ENCODE measurements at regions not wholly inside any gene's neighbourhood (a gene's known extent, or its start where the extent isn't known, plus 50 kb on each side); places are given as distances from the start of the nearest gene placed in this dataset.

DNA sequence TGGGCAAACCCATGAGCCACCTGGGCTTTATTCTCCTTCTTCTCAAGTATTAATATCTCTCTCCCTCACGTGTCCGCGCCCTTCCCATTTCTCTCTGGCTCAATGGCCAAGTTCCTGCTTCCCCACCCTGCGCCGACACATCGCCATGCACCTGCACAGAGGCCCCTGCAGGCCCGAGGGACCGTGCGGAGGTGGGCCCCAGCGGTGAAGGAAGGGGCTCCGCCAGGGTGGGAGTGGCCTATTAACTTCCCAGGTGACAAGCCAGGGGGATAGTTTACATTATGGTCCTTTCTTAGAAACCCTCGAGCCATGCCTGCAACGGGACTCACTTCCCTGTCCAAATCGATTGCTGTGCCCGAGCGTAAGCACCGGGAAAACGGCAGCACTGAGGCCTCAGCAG is 110.0 kb upstream of the ADARB2 start (continued):
- TF ChIP-seq, protein P1, sequence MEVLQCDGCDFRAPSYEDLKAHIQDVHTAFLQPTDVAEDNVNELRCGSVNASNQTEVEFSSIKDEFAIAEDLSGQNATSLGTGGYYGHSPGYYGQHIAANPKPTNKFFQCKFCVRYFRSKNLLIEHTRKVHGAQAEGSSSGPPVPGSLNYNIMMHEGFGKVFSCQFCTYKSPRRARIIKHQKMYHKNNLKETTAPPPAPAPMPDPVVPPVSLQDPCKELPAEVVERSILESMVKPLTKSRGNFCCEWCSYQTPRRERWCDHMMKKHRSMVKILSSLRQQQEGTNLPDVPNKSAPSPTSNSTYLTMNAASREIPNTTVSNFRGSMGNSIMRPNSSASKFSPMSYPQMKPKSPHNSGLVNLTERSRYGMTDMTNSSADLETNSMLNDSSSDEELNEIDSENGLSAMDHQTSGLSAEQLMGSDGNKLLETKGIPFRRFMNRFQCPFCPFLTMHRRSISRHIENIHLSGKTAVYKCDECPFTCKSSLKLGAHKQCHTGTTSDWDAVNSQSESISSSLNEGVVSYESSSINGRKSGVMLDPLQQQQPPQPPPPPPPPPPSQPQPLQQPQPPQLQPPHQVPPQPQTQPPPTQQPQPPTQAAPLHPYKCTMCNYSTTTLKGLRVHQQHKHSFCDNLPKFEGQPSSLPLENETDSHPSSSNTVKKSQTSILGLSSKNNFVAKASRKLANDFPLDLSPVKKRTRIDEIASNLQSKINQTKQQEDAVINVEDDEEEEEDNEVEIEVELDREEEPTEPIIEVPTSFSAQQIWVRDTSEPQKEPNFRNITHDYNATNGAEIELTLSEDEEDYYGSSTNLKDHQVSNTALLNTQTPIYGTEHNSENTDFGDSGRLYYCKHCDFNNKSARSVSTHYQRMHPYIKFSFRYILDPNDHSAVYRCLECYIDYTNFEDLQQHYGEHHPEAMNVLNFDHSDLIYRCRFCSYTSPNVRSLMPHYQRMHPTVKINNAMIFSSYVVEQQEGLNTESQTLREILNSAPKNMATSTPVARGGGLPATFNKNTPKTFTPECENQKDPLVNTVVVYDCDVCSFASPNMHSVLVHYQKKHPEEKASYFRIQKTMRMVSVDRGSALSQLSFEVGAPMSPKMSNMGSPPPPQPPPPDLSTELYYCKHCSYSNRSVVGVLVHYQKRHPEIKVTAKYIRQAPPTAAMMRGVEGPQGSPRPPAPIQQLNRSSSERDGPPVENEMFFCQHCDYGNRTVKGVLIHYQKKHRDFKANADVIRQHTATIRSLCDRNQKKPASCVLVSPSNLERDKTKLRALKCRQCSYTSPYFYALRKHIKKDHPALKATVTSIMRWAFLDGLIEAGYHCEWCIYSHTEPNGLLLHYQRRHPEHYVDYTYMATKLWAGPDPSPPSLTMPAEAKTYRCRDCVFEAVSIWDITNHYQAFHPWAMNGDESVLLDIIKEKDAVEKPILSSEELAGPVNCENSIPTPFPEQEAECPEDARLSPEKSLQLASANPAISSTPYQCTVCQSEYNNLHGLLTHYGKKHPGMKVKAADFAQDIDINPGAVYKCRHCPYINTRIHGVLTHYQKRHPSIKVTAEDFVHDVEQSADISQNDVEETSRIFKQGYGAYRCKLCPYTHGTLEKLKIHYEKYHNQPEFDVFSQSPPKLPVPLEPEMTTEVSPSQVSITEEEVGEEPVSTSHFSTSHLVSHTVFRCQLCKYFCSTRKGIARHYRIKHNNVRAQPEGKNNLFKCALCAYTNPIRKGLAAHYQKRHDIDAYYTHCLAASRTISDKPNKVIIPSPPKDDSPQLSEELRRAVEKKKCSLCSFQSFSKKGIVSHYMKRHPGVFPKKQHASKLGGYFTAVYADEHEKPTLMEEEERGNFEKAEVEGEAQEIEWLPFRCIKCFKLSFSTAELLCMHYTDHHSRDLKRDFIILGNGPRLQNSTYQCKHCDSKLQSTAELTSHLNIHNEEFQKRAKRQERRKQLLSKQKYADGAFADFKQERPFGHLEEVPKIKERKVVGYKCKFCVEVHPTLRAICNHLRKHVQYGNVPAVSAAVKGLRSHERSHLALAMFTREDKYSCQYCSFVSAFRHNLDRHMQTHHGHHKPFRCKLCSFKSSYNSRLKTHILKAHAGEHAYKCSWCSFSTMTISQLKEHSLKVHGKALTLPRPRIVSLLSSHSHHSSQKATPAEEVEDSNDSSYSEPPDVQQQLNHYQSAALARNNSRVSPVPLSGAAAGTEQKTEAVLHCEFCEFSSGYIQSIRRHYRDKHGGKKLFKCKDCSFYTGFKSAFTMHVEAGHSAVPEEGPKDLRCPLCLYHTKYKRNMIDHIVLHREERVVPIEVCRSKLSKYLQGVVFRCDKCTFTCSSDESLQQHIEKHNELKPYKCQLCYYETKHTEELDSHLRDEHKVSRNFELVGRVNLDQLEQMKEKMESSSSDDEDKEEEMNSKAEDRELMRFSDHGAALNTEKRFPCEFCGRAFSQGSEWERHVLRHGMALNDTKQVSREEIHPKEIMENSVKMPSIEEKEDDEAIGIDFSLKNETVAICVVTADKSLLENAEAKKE (CRISPR knock-in tag; IDR thresholded peaks at IDR 0.05), result no peak
- TF ChIP-seq, protein P2, sequence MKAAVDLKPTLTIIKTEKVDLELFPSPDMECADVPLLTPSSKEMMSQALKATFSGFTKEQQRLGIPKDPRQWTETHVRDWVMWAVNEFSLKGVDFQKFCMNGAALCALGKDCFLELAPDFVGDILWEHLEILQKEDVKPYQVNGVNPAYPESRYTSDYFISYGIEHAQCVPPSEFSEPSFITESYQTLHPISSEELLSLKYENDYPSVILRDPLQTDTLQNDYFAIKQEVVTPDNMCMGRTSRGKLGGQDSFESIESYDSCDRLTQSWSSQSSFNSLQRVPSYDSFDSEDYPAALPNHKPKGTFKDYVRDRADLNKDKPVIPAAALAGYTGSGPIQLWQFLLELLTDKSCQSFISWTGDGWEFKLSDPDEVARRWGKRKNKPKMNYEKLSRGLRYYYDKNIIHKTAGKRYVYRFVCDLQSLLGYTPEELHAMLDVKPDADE (IDR thresholded peaks at IDR 0.05), result no peak

DNA sequence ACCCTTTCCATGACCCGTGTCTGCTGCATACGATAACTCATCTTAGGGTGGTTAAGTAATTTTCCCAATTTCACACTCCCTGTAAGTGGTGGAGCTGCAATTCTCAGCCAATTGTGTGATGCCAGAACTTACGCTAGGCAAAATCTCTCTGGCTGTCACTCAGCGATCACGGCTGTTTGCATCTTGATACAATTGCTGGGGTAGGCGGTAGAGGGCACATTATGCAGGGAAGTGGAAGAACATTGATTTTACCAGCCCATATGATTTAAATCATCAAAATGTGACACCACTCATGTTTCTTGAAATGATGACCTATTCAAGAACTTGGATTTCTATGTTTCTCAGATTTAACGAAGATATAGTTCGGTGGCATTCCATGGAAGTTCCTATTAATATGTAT is 108.7 kb upstream of the ADARB2 start:
- Mint-ChIP-seq H3K9me3 (no peaks in the 10 kb centered on the region), H3K27me3 (ENCODE audit: insufficient read depth, low read depth, poor library complexity) (no peaks in the 10 kb centered on the region)
- H3K27me3 ChIP-seq (ENCODE audit: insufficient read depth), result no peaks in the 10 kb centered on the region
- TF ChIP-seq POLR2AphosphoS5 (IDR thresholded peaks at IDR 0.05; ENCODE audit: low read depth), result no peak
- TF ChIP-seq ZNF331 (CRISPR knock-in tag; IDR thresholded peaks at IDR 0.05; ENCODE audit: low read depth), result no peak
- no peak for TF ChIP-seq EZH2 (IDR thresholded peaks at IDR 0.05; ENCODE audit: low read depth, unreplicated experiment)
- no peak for TF ChIP-seq EZH2phosphoT487 (IDR thresholded peaks at IDR 0.05; ENCODE audit: unreplicated experiment)
- TF ChIP-seq, protein P3, sequence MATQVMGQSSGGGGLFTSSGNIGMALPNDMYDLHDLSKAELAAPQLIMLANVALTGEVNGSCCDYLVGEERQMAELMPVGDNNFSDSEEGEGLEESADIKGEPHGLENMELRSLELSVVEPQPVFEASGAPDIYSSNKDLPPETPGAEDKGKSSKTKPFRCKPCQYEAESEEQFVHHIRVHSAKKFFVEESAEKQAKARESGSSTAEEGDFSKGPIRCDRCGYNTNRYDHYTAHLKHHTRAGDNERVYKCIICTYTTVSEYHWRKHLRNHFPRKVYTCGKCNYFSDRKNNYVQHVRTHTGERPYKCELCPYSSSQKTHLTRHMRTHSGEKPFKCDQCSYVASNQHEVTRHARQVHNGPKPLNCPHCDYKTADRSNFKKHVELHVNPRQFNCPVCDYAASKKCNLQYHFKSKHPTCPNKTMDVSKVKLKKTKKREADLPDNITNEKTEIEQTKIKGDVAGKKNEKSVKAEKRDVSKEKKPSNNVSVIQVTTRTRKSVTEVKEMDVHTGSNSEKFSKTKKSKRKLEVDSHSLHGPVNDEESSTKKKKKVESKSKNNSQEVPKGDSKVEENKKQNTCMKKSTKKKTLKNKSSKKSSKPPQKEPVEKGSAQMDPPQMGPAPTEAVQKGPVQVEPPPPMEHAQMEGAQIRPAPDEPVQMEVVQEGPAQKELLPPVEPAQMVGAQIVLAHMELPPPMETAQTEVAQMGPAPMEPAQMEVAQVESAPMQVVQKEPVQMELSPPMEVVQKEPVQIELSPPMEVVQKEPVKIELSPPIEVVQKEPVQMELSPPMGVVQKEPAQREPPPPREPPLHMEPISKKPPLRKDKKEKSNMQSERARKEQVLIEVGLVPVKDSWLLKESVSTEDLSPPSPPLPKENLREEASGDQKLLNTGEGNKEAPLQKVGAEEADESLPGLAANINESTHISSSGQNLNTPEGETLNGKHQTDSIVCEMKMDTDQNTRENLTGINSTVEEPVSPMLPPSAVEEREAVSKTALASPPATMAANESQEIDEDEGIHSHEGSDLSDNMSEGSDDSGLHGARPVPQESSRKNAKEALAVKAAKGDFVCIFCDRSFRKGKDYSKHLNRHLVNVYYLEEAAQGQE (IDR thresholded peaks at IDR 0.05; ENCODE audit: unreplicated experiment), result no peak
- no peak for TF ChIP-seq STAT1 (IDR thresholded peaks at IDR 0.05; ENCODE audit: unreplicated experiment)
- TF ChIP-seq, protein P4, sequence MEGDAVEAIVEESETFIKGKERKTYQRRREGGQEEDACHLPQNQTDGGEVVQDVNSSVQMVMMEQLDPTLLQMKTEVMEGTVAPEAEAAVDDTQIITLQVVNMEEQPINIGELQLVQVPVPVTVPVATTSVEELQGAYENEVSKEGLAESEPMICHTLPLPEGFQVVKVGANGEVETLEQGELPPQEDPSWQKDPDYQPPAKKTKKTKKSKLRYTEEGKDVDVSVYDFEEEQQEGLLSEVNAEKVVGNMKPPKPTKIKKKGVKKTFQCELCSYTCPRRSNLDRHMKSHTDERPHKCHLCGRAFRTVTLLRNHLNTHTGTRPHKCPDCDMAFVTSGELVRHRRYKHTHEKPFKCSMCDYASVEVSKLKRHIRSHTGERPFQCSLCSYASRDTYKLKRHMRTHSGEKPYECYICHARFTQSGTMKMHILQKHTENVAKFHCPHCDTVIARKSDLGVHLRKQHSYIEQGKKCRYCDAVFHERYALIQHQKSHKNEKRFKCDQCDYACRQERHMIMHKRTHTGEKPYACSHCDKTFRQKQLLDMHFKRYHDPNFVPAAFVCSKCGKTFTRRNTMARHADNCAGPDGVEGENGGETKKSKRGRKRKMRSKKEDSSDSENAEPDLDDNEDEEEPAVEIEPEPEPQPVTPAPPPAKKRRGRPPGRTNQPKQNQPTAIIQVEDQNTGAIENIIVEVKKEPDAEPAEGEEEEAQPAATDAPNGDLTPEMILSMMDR (conservative IDR thresholded peaks at IDR 0.05; ENCODE audit: low read depth in 2 of 2), result no peak
- TF ChIP-seq ZNF114 (CRISPR knock-in tag; IDR thresholded peaks at IDR 0.05), result no peak

More for the DNA sequence above, 108.7 kb upstream of the ADARB2 start:
- ATAC-seq (no peak), DNase-seq (ENCODE audit: low spot score) (no peak)
- Histone ChIP-seq H4K20me1 (replicated peaks; ENCODE audit: insufficient read depth) (no peaks in the 10 kb centered on the region), H3K27ac (ENCODE audit: low read depth) (no peak overlapping the region), H3K79me2 (replicated peaks; ENCODE audit: insufficient read depth) (no peaks in the 10 kb centered on the region), H3K9me2 (ENCODE audit: insufficient read depth) (no peaks in the 10 kb centered on the region), H3K4me2 (no peak overlapping the region), H3K4me1 (ENCODE audit: insufficient read depth) (no peaks in the 10 kb centered on the region), H3F3A (replicated peaks; ENCODE audit: low read depth) (no peaks in the 10 kb centered on the region), H2AFZ (no peak overlapping the region), H3K36me3 (ENCODE audit: insufficient read depth) (no peaks in the 10 kb centered on the region), H3K4me3 (no peak overlapping the region)
- no peak overlapping the region for H3K4me3 Mint-ChIP-seq
- no peak overlapping the region for H3K27ac Mint-ChIP-seq
- H3K36me3 Mint-ChIP-seq (ENCODE audit: low read depth), result no peaks in the 10 kb centered on the region
- no peaks in the 10 kb centered on the region for H3K4me1 Mint-ChIP-seq
